ENCODE measurements at regions not wholly inside any gene's neighbourhood (a gene's known extent, or its start where the extent isn't known, plus 50 kb on each side); places are given as distances from the start of the nearest gene placed in this dataset.

GRCh38 chr1:239644604-239645003, 258.2 kb downstream of the CHRM3 start:
- intact Hi-C loops (cut with micrococcal nuclease; ENCODE audit: unreplicated experiment): no loop called here
- H4K20me1 ChIP-seq (ENCODE audit: insufficient read depth, low read length): no peaks in the 10 kb centered on the region
- no peaks in the 10 kb centered on the region for H3K36me3 ChIP-seq (ENCODE audit: insufficient read depth, low read length)
- no peak overlapping the region for H3K4me2 ChIP-seq (ENCODE audit: low read length)
- ChIA-PET POLR2A (no interaction called here), CTCF (ENCODE audit: unreplicated experiment) (no interaction called here)
- no peak overlapping the region for H3K27ac ChIP-seq (ENCODE audit: low read depth, low read length, poor library complexity, severe bottlenecking)
- H3K4me3 ChIP-seq (ENCODE audit: low read depth, low read length, poor library complexity, severe bottlenecking): no peak overlapping the region
- H2AFZ ChIP-seq (ENCODE audit: low read length): no peak overlapping the region
- BruUV-seq (replicated peaks): no TSS peak
- H3K9me2 ChIP-seq (ENCODE audit: insufficient read depth, low read length): no peaks in the 10 kb centered on the region
- no peaks in the 10 kb centered on the region for H3K4me1 ChIP-seq (ENCODE audit: insufficient read depth, low read length, poor library complexity, severe bottlenecking)
- no peak for DNase-seq (ENCODE audit: low spot score)
- no peaks in the 10 kb centered on the region for H3K79me2 ChIP-seq (ENCODE audit: insufficient read depth, low read depth, low read length)
- TF ChIP-seq CTCF (conservative IDR thresholded peaks at IDR 0.05; ENCODE audit: low read length): no peak
- no peak for TF ChIP-seq EZH2phosphoT487 (IDR thresholded peaks at IDR 0.05; ENCODE audit: borderline replicate concordance, low read depth, low read length)
- H3K9me3 ChIP-seq (ENCODE audit: low read length): no peaks in the 10 kb centered on the region

GRCh38 chr1:239647045-239647444, 260.7 kb downstream of the CHRM3 start:
- intact Hi-C loops (cut with micrococcal nuclease; ENCODE audit: unreplicated experiment): no loop called here
- ChIA-PET CTCF (ENCODE audit: unreplicated experiment) (no interaction called here), POLR2A (interaction anchor here (0.7 kb wide), 1 partner anchor 481 kb away, joined by 4 read pairs; no protein-coding TSS in a partner anchor)
- no peak for TF ChIP-seq EZH2phosphoT487 (IDR thresholded peaks at IDR 0.05; ENCODE audit: borderline replicate concordance, low read depth, low read length)
- TF ChIP-seq CTCF (conservative IDR thresholded peaks at IDR 0.05; ENCODE audit: low read length): no peak
- DNase-seq (ENCODE audit: low spot score): no peak
- H3K4me1 ChIP-seq (ENCODE audit: insufficient read depth, low read length, poor library complexity, severe bottlenecking): no peaks in the 10 kb centered on the region
- no TSS peak for BruUV-seq (replicated peaks)
- no peak overlapping the region for H3K27ac ChIP-seq (ENCODE audit: low read depth, low read length, poor library complexity, severe bottlenecking)
- no peaks in the 10 kb centered on the region for H4K20me1 ChIP-seq (ENCODE audit: insufficient read depth, low read length)
- H3K4me3 ChIP-seq (ENCODE audit: low read depth, low read length, poor library complexity, severe bottlenecking): no peak overlapping the region
- H3K9me3 ChIP-seq (ENCODE audit: low read length): no peaks in the 10 kb centered on the region
- no peak overlapping the region for H3K4me2 ChIP-seq (ENCODE audit: low read length)
- no peaks in the 10 kb centered on the region for H3K9me2 ChIP-seq (ENCODE audit: insufficient read depth, low read length)
- H3K79me2 ChIP-seq (ENCODE audit: insufficient read depth, low read depth, low read length): no peaks in the 10 kb centered on the region
- H2AFZ ChIP-seq (ENCODE audit: low read length): no peak overlapping the region
- H3K36me3 ChIP-seq (ENCODE audit: insufficient read depth, low read length): no peaks in the 10 kb centered on the region

GRCh38 chr1:239647964-239648632, 261.7 kb downstream of the CHRM3 start:
- H3K4me3 ChIP-seq (ENCODE audit: low read depth, low read length, poor library complexity, severe bottlenecking): no peak overlapping the region
- BruUV-seq (replicated peaks): no TSS peak
- H3K4me1 ChIP-seq (ENCODE audit: insufficient read depth, low read length, poor library complexity, severe bottlenecking): no peaks in the 10 kb centered on the region
- no peak for DNase-seq (ENCODE audit: low spot score)
- POLR2A ChIA-PET: interaction anchor here (0.8 kb wide), 1 partner anchor 33 kb away, joined by 3 read pairs; no protein-coding TSS in a partner anchor
- H4K20me1 ChIP-seq (ENCODE audit: insufficient read depth, low read length): no peaks in the 10 kb centered on the region
- H3K4me2 ChIP-seq (ENCODE audit: low read length): no peak overlapping the region
- H3K79me2 ChIP-seq (ENCODE audit: insufficient read depth, low read depth, low read length): no peaks in the 10 kb centered on the region
- CTCF ChIA-PET (ENCODE audit: unreplicated experiment): no interaction called here
- no peak overlapping the region for H3K27ac ChIP-seq (ENCODE audit: low read depth, low read length, poor library complexity, severe bottlenecking)
- no peaks in the 10 kb centered on the region for H3K9me3 ChIP-seq (ENCODE audit: low read length)
- no peaks in the 10 kb centered on the region for H3K36me3 ChIP-seq (ENCODE audit: insufficient read depth, low read length)
- no peak for TF ChIP-seq CTCF (conservative IDR thresholded peaks at IDR 0.05; ENCODE audit: low read length)
- no peak for TF ChIP-seq EZH2phosphoT487 (IDR thresholded peaks at IDR 0.05; ENCODE audit: borderline replicate concordance, low read depth, low read length)
- H3K9me2 ChIP-seq (ENCODE audit: insufficient read depth, low read length): no peaks in the 10 kb centered on the region
- H2AFZ ChIP-seq (ENCODE audit: low read length): no peak overlapping the region
- intact Hi-C loops (cut with micrococcal nuclease; ENCODE audit: unreplicated experiment): no loop called here

Data from OCI-LY7 (cell line).